ENCODE measurements at regions not wholly inside any gene's neighbourhood (a gene's known extent, or its start where the extent isn't known, plus 50 kb on each side); places are given as distances from the start of the nearest gene placed in this dataset.

DNA sequence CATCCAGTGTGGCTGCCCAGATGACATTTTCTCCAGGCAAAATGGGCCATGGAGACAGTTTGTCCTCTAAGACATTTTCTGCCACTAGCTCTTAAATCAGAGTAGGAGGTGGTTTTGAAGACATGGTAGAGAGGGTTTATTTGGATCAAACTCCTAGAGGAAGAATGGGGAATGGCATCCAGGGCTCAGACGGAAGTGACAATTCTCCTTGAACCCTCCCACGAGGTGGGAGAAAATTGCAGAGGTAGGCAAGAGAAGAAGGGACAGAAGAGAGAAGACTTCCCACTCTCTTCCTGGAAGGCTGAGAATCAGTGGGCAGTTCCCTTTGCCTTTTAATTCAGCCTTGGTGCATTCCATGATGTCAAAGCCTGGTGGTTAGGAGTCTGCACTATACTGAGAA, 194.0 kb downstream of the SMIM20 start:
- H4K8ac ChIP-seq (ENCODE audit: extremely low read depth, insufficient read depth, low read length): no peak overlapping the region
- no peak overlapping the region for H3K4me3 ChIP-seq (ENCODE audit: extremely low read depth in 1 of 4, insufficient read depth in 2 of 4, low read depth in 3 of 4, low read length in 4 of 4)
- H2BK20ac ChIP-seq (ENCODE audit: low read length): no peak overlapping the region
- H2BK12ac ChIP-seq (ENCODE audit: low read depth, low read length): no peak overlapping the region
- FAIRE-seq: peak; percentile 60
- H3K79me2 ChIP-seq (ENCODE audit: control insufficient read depth in 1 of 2, insufficient read depth in 2 of 2, low read length in 2 of 2): no peaks in the 10 kb centered on the region
- no peak for TF ChIP-seq MAFK (IDR thresholded peaks at IDR 0.05; ENCODE audit: low read depth, low read length)
- TF ChIP-seq, protein P1, sequence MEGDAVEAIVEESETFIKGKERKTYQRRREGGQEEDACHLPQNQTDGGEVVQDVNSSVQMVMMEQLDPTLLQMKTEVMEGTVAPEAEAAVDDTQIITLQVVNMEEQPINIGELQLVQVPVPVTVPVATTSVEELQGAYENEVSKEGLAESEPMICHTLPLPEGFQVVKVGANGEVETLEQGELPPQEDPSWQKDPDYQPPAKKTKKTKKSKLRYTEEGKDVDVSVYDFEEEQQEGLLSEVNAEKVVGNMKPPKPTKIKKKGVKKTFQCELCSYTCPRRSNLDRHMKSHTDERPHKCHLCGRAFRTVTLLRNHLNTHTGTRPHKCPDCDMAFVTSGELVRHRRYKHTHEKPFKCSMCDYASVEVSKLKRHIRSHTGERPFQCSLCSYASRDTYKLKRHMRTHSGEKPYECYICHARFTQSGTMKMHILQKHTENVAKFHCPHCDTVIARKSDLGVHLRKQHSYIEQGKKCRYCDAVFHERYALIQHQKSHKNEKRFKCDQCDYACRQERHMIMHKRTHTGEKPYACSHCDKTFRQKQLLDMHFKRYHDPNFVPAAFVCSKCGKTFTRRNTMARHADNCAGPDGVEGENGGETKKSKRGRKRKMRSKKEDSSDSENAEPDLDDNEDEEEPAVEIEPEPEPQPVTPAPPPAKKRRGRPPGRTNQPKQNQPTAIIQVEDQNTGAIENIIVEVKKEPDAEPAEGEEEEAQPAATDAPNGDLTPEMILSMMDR (IDR thresholded peaks at IDR 0.05; ENCODE audit: control extremely low read depth in 1 of 3, insufficient read depth in 1 of 3, low read depth in 1 of 3, low read length in 3 of 3): peak in 1 of 3 experiments; percentile 38; a peak in 1 of 4 replicates
- TF ChIP-seq TBP (IDR thresholded peaks at IDR 0.05; ENCODE audit: low read depth, low read length): no peak
- DNase-seq (ENCODE audit: low read depth in 1 of 2, low spot score in 2 of 2): no peak
- no peaks in the 10 kb centered on the region for H3K4me1 ChIP-seq (replicated peaks in 1 of 4; ENCODE audit: control insufficient read depth in 3 of 4, insufficient read depth in 4 of 4, low read length in 3 of 4)
- no peak overlapping the region for H2BK120ac ChIP-seq (replicated peaks; ENCODE audit: low read depth, low read length)
- H2AK5ac ChIP-seq (ENCODE audit: low read depth, low read length): no peak overlapping the region
- H2AFZ ChIP-seq (ENCODE audit: low read length): no peak overlapping the region
- no peaks in the 10 kb centered on the region for H3K23me2 ChIP-seq (ENCODE audit: low read depth, low read length)
- no peak overlapping the region for H3K23ac ChIP-seq (ENCODE audit: insufficient read length)
- no peaks in the 10 kb centered on the region for H3K79me1 ChIP-seq (ENCODE audit: low read depth, low read length)
- H4K91ac ChIP-seq (replicated peaks; ENCODE audit: insufficient read length, low read length): no peak overlapping the region
- no peak overlapping the region for H3K14ac ChIP-seq (ENCODE audit: insufficient read length)
- H3K36me3 ChIP-seq (ENCODE audit: control insufficient read depth in 2 of 4, insufficient read depth in 4 of 4, low read length in 3 of 4): no peaks in the 10 kb centered on the region
- no peaks in the 10 kb centered on the region for H4K20me1 ChIP-seq (replicated peaks in 1 of 2; ENCODE audit: control insufficient read depth in 1 of 2, insufficient read depth in 2 of 2, low read length in 2 of 2)
- ChIA-PET CTCF (ENCODE audit: partially characterized antibody) (interaction anchor here (0.6 to 4.1 kb wide), 11 partner anchors 10 to 293 kb away, joined by 3 to 25 read pairs (median 4); no protein-coding TSS in a partner anchor), POLR2A (ENCODE audit: partially characterized antibody) (interaction anchor here (1.2 to 1.4 kb wide), 2 partner anchors 8 to 79 kb away, joined by 3 to 4 read pairs; no protein-coding TSS in a partner anchor)
- peaks cover 5 to 7% of the 10 kb centered on the region in 2 experiments for H3K9me3 ChIP-seq (ENCODE audit: insufficient read depth in 2 of 2, low read depth in 1 of 2, low read length in 1 of 2)
- H4K5ac ChIP-seq (ENCODE audit: insufficient read length, low read depth, low read length): no peak overlapping the region
- H3K56ac ChIP-seq (replicated peaks; ENCODE audit: insufficient read length, low read depth, low read length): no peak overlapping the region
- H3K27me3 ChIP-seq (replicated peaks in 1 of 4; ENCODE audit: control insufficient read depth in 3 of 4, extremely low read depth in 1 of 4, insufficient read depth in 3 of 4, low read length in 3 of 4): no peaks in the 10 kb centered on the region
- no peak overlapping the region for H3K9ac ChIP-seq (replicated peaks in 1 of 4; ENCODE audit: extremely low read depth in 1 of 4, low read depth in 3 of 4, low read length in 3 of 4)
- no peak overlapping the region for H3K27ac ChIP-seq (ENCODE audit: low read depth, low read length)
- 71% methylated on average over 2 of the region's 2 CpGs; no CpG with 5 or more reads in 1 of the 2 experiments for WGBS, 2 experiments (ENCODE audit: extremely low coverage in 1 of 2, insufficient coverage in 1 of 2, insufficient read length in 1 of 2, insufficient replicate concordance in 2 of 2, low coverage in 1 of 2, low lambda C conversion rate in 2 of 2, missing lambda C conversion rate in 1 of 2)
- no peak overlapping the region for H3K18ac ChIP-seq (ENCODE audit: extremely low read depth, low read length)
- H3K4ac ChIP-seq (replicated peaks; ENCODE audit: insufficient read length, low read depth, low read length): no peak overlapping the region
- H2BK5ac ChIP-seq (ENCODE audit: low read depth, low read length): no peak overlapping the region
- H3K4me2 ChIP-seq (ENCODE audit: insufficient read depth in 1 of 2, low read depth in 2 of 2, low read length in 2 of 2): no peak overlapping the region
- H2BK15ac ChIP-seq (ENCODE audit: low read length): no peak overlapping the region

All from H1 (cell line).